GM12878 (cell line): ENCODE measurements at regions not wholly inside any gene's neighbourhood (a gene's known extent, or its start where the extent isn't known, plus 50 kb on each side); places are given as distances from the start of the nearest gene placed in this dataset.

Source experiments
- ATAC-seq: fragments of 200-7000 bp; cut with Tn5 transposase; 3 replicates; pipeline ENCODE4 v1.9.1; 2020; ENCODE audit warnings: mild to moderate bottlenecking, moderate library complexity
- BruUV-seq: library from RNA; stranded (reverse); fragments of 400-500 nt; replicated peaks from 2 replicates; lab custom pipeline; 2021; lab: Mats Ljungman, UMichigan
- CTCF ChIA-PET: fragments of 300-600 bp; sonication (Branson Sonifier 250); formaldehyde crosslinking; extraction: SDS; loops from one replicate; lab custom pipeline; 2021; ENCODE audit warnings: inconsistent platforms; lab: Yijun Ruan, JAX
- POLR2A ChIA-PET: fragments of 350-600 bp; formaldehyde crosslinking; extraction: SDS; loops from one replicate; lab custom pipeline; 2021; ENCODE audit warnings: inconsistent platforms; lab: Charles Lee
- RAD21 ChIA-PET: fragments of 300-600 bp; sonication (Branson Sonifier 250); formaldehyde crosslinking; loops from one replicate; lab custom pipeline; 2023; ENCODE audit warnings: antibody characterized with exemption; ENCODE audit not compliant: unreplicated experiment; lab: Charles Lee
- SMC1A ChIA-PET: fragments of 300-600 bp; sonication (Branson Sonifier 250); formaldehyde crosslinking; loops from one replicate; lab custom pipeline; 2023; ENCODE audit not compliant: unreplicated experiment, uncharacterized antibody; lab: Charles Lee
- DNase-seq: peaks from one replicate; pipeline ENCODE4 v3.0.0-alpha.2; 2011; ENCODE audit warnings: low read depth, low spot score
- FAIRE-seq: peaks from 3 replicates; lab custom pipeline; 2011; peaks lifted over from hg19 to GRCh38; lab: Jason Lieb, UNC
- H2AFZ ChIP-seq: 2 replicates; pipeline ENCODE4 v1.6.0; 2011; ENCODE audit warnings: low read depth, low read length, control low read depth; ENCODE audit not compliant: control insufficient read depth
- H3K27ac ChIP-seq: 2 replicates; pipeline ENCODE4 v1.5.1; 2011; ENCODE audit warnings: control low read depth; ENCODE audit not compliant: control insufficient read depth, insufficient read depth
- H3K27me3 ChIP-seq, 2 experiments: replicated peaks in 1 of 2; 2 replicates each; pipeline versions ENCODE4 v1.6.0 to v1.6.1; 2011; ENCODE audit warnings: low read length in 1 of 2; ENCODE audit not compliant: control insufficient read depth in 2 of 2, insufficient read depth in 2 of 2
- H3K36me3 ChIP-seq, 2 experiments: 2 replicates each; pipeline ENCODE4 v1.5.1; 2011; ENCODE audit warnings: low read length in 1 of 2; ENCODE audit not compliant: control insufficient read depth in 2 of 2, insufficient read depth in 2 of 2
- H3K4me1 ChIP-seq: 2 replicates; pipeline ENCODE4 v1.6.1; 2011; ENCODE audit warnings: mild to moderate bottlenecking, low read length, moderate library complexity, mixed read lengths; ENCODE audit not compliant: control insufficient read depth, insufficient read depth
- H3K4me2 ChIP-seq: 2 replicates; pipeline ENCODE4 v1.6.0; 2011; ENCODE audit warnings: control low read depth; ENCODE audit not compliant: control insufficient read depth, insufficient read depth
- H3K4me3 ChIP-seq: fragments of 200-600 bp; sonication (generic); 2 replicates; pipeline ENCODE4 v1.5.1; 2016
- H3K79me2 ChIP-seq: 2 replicates; pipeline ENCODE4 v1.6.0; 2011; ENCODE audit warnings: low read length; ENCODE audit not compliant: control insufficient read depth, insufficient read depth
- H3K9ac ChIP-seq: 2 replicates; pipeline ENCODE4 v1.8.0; 2011; ENCODE audit warnings: low read length, control low read depth, mixed read lengths; ENCODE audit not compliant: control insufficient read depth, insufficient read depth
- H3K9me3 ChIP-seq: replicated peaks from 3 replicates; pipeline ENCODE4 v1.5.1; 2011; ENCODE audit warnings: mild to moderate bottlenecking, low read length; ENCODE audit not compliant: control insufficient read depth, insufficient read depth
- H4K20me1 ChIP-seq: 2 replicates; pipeline ENCODE4 v1.6.0; 2011; ENCODE audit not compliant: control insufficient read depth, insufficient read depth
- CUX1 ChIP-seq: IDR thresholded peaks from 2 replicates; pipeline ENCODE4 v1.6.1; 2012; ENCODE audit warnings: improper control_type of control experiment, low read depth, low read length; ENCODE audit not compliant: insufficient replicate concordance
- FOXK2 ChIP-seq: fragments of 450-650 bp; IDR thresholded peaks from 2 replicates; pipeline ENCODE4 v1.6.1; 2017; ENCODE audit warnings: mild to moderate bottlenecking, moderate library complexity
- FOXM1 ChIP-seq: IDR thresholded peaks from 2 replicates; pipeline ENCODE4 v1.6.1; 2012; ENCODE audit warnings: low read depth, mild to moderate bottlenecking, inconsistent platforms, low read length, moderate library complexity
- IRF4 ChIP-seq: IDR thresholded peaks from 2 replicates; pipeline ENCODE4 v1.6.1; 2011; ENCODE audit warnings: low read depth, low read length
- KDM1A ChIP-seq: fragments of 200-600 bp; sonication (generic); IDR thresholded peaks from 2 replicates; pipeline ENCODE4 v1.6.1; 2016; ENCODE audit warnings: borderline replicate concordance
- PML ChIP-seq: IDR thresholded peaks from 2 replicates; pipeline ENCODE4 v1.6.1; 2012; ENCODE audit warnings: low read length, inconsistent platforms
- RUNX3 ChIP-seq: IDR thresholded peaks from 2 replicates; pipeline ENCODE4 v1.6.1; 2012; ENCODE audit warnings: low read length, inconsistent platforms
- SIN3A ChIP-seq: IDR thresholded peaks from 2 replicates; pipeline ENCODE4 v1.6.1; 2012; ENCODE audit warnings: low read depth, low read length, improper control_type of control experiment
- SIX5 ChIP-seq: IDR thresholded peaks from 2 replicates; pipeline ENCODE4 v1.6.1; 2011; ENCODE audit warnings: mild to moderate bottlenecking, low read depth, low read length, moderate library complexity; ENCODE audit not compliant: severe bottlenecking
- SMAD1 ChIP-seq: fragments of 450-650 bp; IDR thresholded peaks from 2 replicates; pipeline ENCODE4 v1.6.1; 2018; ENCODE audit warnings: mild to moderate bottlenecking, low read depth; ENCODE audit not compliant: partially characterized antibody
- TBL1XR1 ChIP-seq: IDR thresholded peaks from 2 replicates; pipeline ENCODE4 v1.6.1; 2012; ENCODE audit warnings: low read depth, low read length, improper control_type of control experiment
- TCF12 ChIP-seq: IDR thresholded peaks from 2 replicates; pipeline ENCODE4 v1.6.1; 2011; ENCODE audit warnings: low read depth, mild to moderate bottlenecking, low read length
- ZSCAN29 ChIP-seq: fragments of 450-650 bp; IDR thresholded peaks from 2 replicates; pipeline ENCODE4 v1.6.1; 2017; ENCODE audit warnings: mild to moderate bottlenecking, moderate library complexity
- ZZZ3 ChIP-seq: IDR thresholded peaks from 2 replicates; pipeline ENCODE4 v1.6.1; 2011; ENCODE audit warnings: low read depth; ENCODE audit not compliant: control insufficient read depth, insufficient read length
- WGBS: methylation state at CpG from one replicate; pipeline ENCODE4 v1.1.6; 2016; ENCODE audit warnings: low lambda C conversion rate; ENCODE audit not compliant: insufficient replicate concordance, insufficient coverage; ENCODE audit errors: missing lambda C conversion rate; 5-methylcytosine and 5-hydroxymethylcytosine counted together
- in situ Hi-C: fragments of 300-500 bp; cut with MboI; formaldehyde crosslinking; loops from 9 replicates; pipeline ENCODE4 v1.14.3; 2018; ENCODE audit warnings: mixed read lengths
- intact Hi-C: fragments of 100-400 bp; cut with micrococcal nuclease; formaldehyde crosslinking; loops from one replicate; pipeline ENCODE4 v1.14.2; 2022; ENCODE audit not compliant: unreplicated experiment
- TF ChIP-seq, protein P1 (sequence below): IDR thresholded peaks from 2 replicates; pipeline ENCODE4 v1.6.1; 2012; ENCODE audit warnings: low read depth, low read length, improper control_type of control experiment

DNA sequence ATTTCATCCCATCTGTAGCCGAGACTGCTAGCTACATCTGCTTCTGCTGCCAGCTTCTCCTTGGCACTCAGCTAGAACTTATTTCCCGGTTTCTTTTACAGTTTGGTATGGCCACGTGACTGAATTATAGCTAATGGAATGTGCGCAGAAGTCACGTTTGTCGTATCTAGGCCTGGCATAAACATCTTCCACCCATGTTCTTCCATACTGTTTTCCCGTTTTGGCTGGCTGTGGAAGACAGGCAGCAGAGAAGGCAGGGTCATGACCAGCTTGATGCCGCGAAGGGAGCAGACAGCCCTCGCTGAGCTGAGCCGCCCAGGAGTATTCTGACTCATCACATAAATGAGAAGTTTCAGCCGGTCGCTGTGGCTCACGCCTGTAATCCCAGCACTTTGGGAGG, 186.7 kb downstream of the RFC3 start:
- WGBS, result 66% methylated on average over 14 of the region's 14 CpGs
- no peak for TF ChIP-seq SIX5
- no peak for TF ChIP-seq CUX1
- CTCF ChIA-PET, result no interaction called here
- POLR2A ChIA-PET, result no interaction called here
- Histone ChIP-seq H3K27me3 (no peaks in the 10 kb centered on the region), H3K4me3 (no peak overlapping the region), H3K27ac (no peak overlapping the region), H3K9ac (no peak overlapping the region), H3K9me3 (no peaks in the 10 kb centered on the region), H4K20me1 (no peaks in the 10 kb centered on the region), H3K79me2 (no peaks in the 10 kb centered on the region), H3K4me1 (no peaks in the 10 kb centered on the region), H3K4me2 (no peak overlapping the region), H2AFZ (no peak overlapping the region), H3K36me3 (no peaks in the 10 kb centered on the region)
- ATAC-seq, result no peak
- RAD21 ChIA-PET, result no interaction called here
- no peak for DNase-seq
- BruUV-seq, result no TSS peak
- FAIRE-seq, result no peak
- intact Hi-C loops (no loop called here), in situ Hi-C loops (no loop called here)
- SMC1A ChIA-PET, result no interaction called here

DNA sequence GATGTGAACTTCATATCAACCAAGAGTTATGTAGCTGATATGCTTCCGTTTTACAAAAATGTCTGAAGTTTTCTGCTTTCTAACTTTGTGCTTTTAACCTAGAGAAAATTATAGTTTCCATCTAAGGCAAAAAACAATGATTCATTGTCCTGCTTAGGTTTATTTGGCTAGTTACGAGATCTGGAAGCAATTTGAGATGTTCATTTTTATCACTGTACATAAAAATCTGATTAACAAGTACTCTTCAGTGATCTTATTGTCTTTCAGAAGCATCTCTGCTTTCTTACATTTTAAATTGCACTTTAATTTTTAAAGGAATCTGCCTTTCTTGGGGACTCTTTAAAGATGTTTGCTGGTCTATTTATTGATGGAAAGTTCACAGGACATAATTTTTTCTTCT, 188.1 kb downstream of the RFC3 start:
- no peak overlapping the region for H3K4me3 ChIP-seq
- H3K36me3 ChIP-seq, result no peaks in the 10 kb centered on the region
- BruUV-seq, result no TSS peak
- FAIRE-seq (no peak), DNase-seq (no peak), ATAC-seq (no peak)
- ChIA-PET CTCF (no interaction called here), RAD21 (no interaction called here), POLR2A (interaction anchor here (0.6 kb wide), 1 partner anchor 26 kb away, joined by 3 read pairs; no protein-coding TSS in a partner anchor), SMC1A (no interaction called here)
- intact Hi-C loops (no loop called here), in situ Hi-C loops (no loop called here)
- no peak overlapping the region for H3K27ac ChIP-seq
- no peak overlapping the region for H2AFZ ChIP-seq
- H3K4me2 ChIP-seq, result no peak overlapping the region
- H3K27me3 ChIP-seq, result no peaks in the 10 kb centered on the region
- H4K20me1 ChIP-seq, result no peaks in the 10 kb centered on the region
- WGBS, result 61% methylated on average over 2 of the region's 2 CpGs
- no peaks in the 10 kb centered on the region for H3K79me2 ChIP-seq
- H3K9me3 ChIP-seq, result no peaks in the 10 kb centered on the region
- no peaks in the 10 kb centered on the region for H3K4me1 ChIP-seq
- no peak overlapping the region for H3K9ac ChIP-seq
- TF ChIP-seq KDM1A (no peak), IRF4 (no peak), FOXM1 (no peak), TCF12 (no peak), FOXK2 (no peak), RUNX3 (no peak), TBL1XR1 (no peak), SIX5 (no peak), ZZZ3 (no peak), ZSCAN29 (no peak), SMAD1 (no peak), PML (no peak), SIN3A (no peak)
- TF ChIP-seq, protein P1, sequence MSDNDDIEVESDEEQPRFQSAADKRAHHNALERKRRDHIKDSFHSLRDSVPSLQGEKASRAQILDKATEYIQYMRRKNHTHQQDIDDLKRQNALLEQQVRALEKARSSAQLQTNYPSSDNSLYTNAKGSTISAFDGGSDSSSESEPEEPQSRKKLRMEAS, result no peak
